NCI-H2227 (cell line): ENCODE measurements at regions not wholly inside any gene's neighbourhood (a gene's known extent, or its start where the extent isn't known, plus 50 kb on each side); places are given as distances from the start of the nearest gene placed in this dataset.

Experiments used
- DNase-seq: peaks from one replicate; lab custom pipeline; 2025; ENCODE audit not compliant: unreplicated experiment; lab: John Stamatoyannopoulos, UW

GRCh38 chr4:18844726-18845125 is 823.2 kb upstream of the LCORL start:
- DNase-seq = no peak

DNA sequence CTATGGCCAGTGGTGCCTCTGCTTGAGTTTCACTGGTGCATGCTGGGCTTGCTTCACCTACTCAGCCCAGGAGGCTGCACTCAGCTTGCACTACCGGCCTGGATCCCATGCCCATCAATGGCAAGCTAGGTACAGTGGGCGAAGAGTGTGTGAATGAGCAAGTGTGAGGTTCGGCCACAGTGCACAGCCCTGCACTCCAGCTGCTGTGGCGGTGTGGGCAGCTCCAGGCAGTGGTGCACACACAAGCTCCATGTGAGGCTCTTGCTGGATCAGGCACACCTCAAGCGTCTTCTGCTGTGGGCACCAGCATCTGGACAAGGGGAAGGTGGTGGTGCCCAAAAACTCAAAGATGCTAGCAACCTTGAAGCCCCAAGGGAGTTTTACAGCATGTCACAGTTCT is 820.9 kb upstream of the LCORL start:
- no peak for DNase-seq

DNA sequence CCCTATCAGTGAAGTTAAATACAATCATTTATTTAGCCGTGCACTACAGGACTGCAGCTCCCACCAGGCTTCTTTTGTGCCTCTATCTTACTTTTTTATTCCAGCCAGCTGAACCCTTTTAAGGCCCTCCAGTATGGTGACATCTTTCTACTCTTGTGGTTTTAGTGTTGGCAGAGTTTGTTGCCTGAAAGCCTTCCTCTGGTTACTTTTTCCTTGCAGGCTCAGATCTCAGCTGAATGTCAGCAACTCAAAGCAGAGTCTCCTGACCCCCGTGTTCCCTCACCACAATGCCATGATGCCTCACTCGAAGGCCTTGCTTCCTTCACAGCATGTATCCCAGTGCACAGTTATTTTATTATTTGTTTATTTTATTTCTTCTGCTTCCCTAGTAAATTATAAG is 818.9 kb upstream of the LCORL start:
- DNase-seq = no peak

DNA sequence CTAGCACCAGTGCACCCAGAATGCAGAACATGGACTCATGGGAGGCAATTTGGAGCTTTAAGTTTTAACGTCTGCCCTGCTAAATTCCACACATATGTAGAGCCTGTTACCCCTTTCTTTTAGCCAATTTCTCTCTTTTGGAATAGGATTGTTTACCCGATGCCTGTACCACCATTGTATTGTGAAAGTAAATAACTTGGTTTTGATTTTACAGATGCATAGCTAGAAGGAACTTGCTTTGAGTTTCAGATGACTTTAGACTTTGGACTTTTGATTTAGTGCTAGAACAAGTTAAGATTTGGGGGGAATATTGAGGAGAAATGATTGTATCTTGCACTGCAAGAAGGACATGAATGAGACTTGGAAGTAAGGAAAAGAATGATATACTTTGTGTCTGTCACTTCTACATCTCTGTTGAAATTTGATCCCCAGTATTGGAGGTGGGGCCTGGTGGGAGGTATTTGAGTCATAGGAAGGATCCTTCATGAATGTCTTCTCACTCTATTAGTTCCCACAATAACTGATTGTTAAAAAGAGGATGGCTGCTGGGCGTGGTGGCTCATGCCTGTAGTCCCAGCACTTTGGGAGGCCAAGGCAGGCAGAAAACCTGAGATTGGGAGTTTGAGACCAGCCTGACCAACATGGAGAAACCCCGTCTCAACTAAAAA is 794.8 kb upstream of the LCORL start:
- DNase-seq = no peak

GRCh38 chr4:18815779-18816173 is 794.2 kb upstream of the LCORL start:
- no peak for DNase-seq

- DNase-seq = no peak
Observed at GRCh38 chr4:18815081-18815778, 793.7 kb upstream of the LCORL start.

DNA sequence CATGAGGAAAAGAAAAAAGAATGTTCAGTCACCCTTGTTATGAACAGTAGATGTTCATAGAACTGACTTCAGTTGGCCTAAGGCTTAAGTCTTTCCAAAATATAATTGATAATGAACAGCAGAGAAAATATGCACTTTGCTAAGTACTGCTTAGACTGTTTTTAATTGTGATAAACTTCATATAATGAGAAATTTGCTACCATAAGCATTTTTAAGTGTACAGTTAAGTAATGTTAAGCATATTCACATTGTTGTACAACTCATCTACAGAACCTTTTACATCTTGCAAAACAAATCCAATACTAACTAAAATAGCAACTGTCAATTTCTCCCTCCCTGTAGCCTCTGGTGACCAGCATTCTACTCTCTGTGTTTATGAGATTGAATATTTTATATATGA is 792.2 kb upstream of the LCORL start:
- no peak for DNase-seq

DNA sequence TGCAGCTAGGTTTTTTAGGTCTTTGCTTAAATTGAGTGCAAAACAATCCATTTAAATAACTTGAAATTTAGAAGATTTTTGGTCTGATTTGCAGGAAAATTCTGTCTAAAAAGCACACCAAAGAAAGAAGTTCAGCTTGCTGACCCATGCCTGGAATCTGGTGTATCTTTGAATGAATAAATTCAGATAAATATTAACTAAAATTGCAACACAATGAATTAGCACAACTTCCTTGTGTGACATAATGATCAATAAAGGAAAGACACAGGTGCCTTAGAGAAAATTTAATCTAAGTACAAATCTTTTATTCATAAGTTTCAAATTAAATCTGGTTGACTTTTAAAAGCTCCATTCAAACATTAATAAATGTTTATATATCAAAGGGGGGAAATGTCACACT is 791.5 kb upstream of the LCORL start:
- no peak for DNase-seq

GRCh38 chr4:18803781-18804180 is 782.2 kb upstream of the LCORL start:
- DNase-seq = no peak

DNA sequence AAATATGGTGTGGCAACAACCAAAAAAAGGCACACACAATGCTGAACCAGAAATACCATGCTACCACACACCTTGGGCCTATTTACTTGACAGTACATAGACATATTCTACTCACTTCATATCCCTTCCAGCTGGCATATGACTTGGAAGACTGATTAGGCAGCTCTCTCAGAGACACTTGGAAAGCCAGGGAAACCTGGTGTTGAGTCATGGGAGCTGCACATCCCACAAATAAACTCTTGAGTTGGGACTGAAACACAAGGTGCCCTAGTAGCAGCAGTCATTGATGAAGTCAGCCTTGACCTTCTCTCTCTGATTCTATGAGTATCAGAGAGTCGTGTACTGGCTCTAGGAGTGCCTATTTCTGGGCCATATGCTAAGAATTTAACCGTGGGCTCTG is 776.6 kb upstream of the LCORL start:
- DNase-seq = no peak

GRCh38 chr4:18795794-18796193 is 774.2 kb upstream of the LCORL start:
- no peak for DNase-seq

GRCh38 chr4:18777190-18777930 is 755.8 kb upstream of the LCORL start:
- DNase-seq = no peak

DNA sequence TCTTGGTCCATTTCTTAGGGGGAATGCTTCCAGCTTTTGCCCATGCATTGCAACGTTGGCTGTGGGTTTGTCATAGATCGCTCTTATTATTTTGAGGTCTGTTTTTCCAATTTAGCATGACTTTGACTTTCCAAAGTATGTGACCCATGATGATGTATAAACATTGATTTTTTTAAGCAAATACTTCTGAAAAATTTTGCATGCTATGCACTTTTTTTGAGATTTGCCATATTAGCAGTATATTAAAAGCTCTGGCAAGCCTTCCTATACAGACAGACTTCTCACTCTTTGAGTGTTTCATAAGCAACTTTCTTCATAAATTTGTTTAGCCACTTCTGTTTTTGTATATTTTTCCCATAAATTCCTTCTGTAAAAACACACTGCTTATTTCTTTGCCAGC is 746.4 kb upstream of the LCORL start:
- DNase-seq = no peak

- DNase-seq = no peak
Observed at GRCh38 chr4:18756671-18757070, 735.1 kb upstream of the LCORL start.

- DNase-seq = no peak
Observed at GRCh38 chr4:18754180-18754579, 732.6 kb upstream of the LCORL start.

DNA sequence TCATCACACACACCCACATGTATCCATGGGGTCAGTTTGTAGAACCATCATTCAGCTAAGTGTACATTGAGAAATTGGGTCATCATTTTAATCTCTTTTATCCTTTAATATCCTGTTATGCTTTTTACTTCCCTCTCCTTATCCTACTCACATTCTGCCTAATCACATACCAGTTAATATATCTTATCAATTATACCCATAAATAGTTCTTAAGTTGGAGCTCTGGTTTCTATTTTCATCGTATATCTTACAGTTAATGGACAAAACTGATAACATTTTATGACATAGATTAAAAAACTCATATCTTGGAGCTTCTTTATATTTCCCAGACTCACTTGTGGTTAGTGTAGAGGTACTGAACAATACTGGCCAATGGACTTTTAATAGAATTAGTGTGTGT is 729.5 kb upstream of the LCORL start:
- no peak for DNase-seq

DNA sequence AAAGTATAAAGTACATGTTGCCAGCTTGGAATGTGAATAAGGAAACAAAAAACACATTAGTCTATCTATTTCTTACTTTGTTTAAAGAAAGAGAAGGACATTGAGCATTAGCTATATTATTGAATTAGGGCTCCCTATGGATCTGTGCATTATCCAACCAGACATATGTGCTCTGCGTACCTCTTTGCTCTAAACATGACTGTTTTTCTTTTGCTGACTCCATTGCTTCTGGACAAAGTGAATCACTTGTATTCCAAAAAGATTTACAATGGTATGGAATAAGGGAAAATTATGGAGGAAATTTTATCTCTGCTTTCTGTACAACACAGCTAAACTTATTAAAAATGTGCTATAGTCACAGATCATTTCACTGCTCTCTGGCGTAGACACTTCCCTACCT is 727.8 kb upstream of the LCORL start:
- no peak for DNase-seq

GRCh38 chr4:18736551-18736950 is 715.0 kb upstream of the LCORL start:
- no peak for DNase-seq

DNA sequence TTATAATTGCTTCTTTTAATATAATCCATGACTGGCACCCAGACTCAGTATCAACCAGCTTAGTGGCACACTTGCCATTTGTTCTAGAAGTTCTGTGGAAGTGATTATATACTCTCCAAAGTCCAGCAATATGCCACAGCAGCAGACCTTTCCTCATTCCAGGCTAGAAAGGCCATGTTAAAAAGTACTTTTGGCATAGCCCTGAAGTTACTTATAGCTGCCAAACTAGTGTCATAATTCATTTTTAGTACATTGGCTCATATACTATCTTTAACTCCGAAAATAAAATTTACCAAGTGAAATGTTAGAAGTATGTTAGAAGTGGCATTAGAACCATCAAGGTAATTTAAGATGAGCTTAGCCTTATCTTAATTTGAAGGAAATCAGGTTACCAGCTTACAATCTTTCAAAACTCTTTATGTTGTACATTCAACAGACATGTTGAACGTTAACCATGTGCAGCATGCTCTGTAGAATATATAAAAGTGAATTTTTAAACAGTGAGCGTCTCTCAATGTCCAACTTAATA is 714.2 kb upstream of the LCORL start:
- no peak for DNase-seq

DNA sequence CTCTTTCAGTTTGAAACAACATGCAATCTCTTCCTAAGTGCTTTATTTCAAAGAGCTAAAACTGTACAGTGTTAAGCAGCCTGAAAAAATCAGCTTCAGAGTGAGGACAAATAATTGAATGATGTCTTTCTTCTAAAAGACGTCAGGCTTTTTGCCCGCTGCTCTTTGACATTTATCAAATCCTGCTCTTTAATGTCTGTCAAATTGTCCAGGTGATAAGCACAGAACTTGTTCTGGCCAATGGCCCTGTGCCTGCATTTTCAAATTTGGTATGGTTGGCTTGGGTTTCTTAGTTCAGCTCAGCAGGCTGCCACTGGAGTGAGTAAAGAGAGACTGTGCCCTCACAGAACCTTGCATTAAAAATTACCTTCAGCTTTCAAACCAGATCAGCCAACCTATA is 712.9 kb upstream of the LCORL start:
- no peak for DNase-seq

GRCh38 chr4:18733961-18734360 is 712.4 kb upstream of the LCORL start:
- DNase-seq = no peak

GRCh38 chr4:18722748-18723191 is 701.2 kb upstream of the LCORL start:
- DNase-seq = no peak
